H1 (cell line): ENCODE measurements at regions not wholly inside any gene's neighbourhood (a gene's known extent, or its start where the extent isn't known, plus 50 kb on each side); places are given as distances from the start of the nearest gene placed in this dataset.

Experiments used
- CTCF ChIA-PET: fragments of 300-600 bp; sonication (Branson Sonifier 250); formaldehyde crosslinking; loops from one replicate; lab custom pipeline; 2021; ENCODE audit not compliant: partially characterized antibody; lab: Charles Lee
- POLR2A ChIA-PET: fragments of 300-600 bp; sonication (Branson Sonifier 250); formaldehyde crosslinking; loops from one replicate; lab custom pipeline; 2021; ENCODE audit warnings: inconsistent platforms; ENCODE audit not compliant: partially characterized antibody; lab: Charles Lee
- DNase-seq, 2 experiments: peaks; one replicate each; pipeline versions ENCODE4 v3.0.0 to v3.0.0-alpha.2; 2010 to 2022; ENCODE audit warnings: low spot score in 2 of 2, low read depth in 1 of 2, mixed read lengths in 1 of 2
- FAIRE-seq: peaks from 2 replicates; lab custom pipeline; 2011; peaks lifted over from hg19 to GRCh38; lab: Jason Lieb, UNC
- H2AFZ ChIP-seq: 2 replicates; pipeline ENCODE4 v1.8.1; 2012; ENCODE audit warnings: low read length, inconsistent platforms
- H2AK5ac ChIP-seq: 2 replicates; pipeline ENCODE4 v1.6.1; 2013; ENCODE audit warnings: low read depth, low read length
- H2BK120ac ChIP-seq: replicated peaks from 2 replicates; pipeline ENCODE3; 2013; ENCODE audit warnings: low read depth, low read length, inconsistent platforms
- H2BK12ac ChIP-seq: 2 replicates; pipeline ENCODE4 v1.6.1; 2013; ENCODE audit warnings: low read depth, low read length
- H2BK15ac ChIP-seq: 2 replicates; pipeline ENCODE4 v1.6.1; 2013; ENCODE audit warnings: low read length
- H2BK20ac ChIP-seq: 2 replicates; pipeline ENCODE4 v1.6.1; 2013; ENCODE audit warnings: low read length
- H2BK5ac ChIP-seq: 2 replicates; pipeline ENCODE4 v1.6.1; 2013; ENCODE audit warnings: low read depth, low read length
- H3K14ac ChIP-seq: 2 replicates; pipeline ENCODE4 v1.6.1; 2013; ENCODE audit warnings: inconsistent platforms; ENCODE audit not compliant: insufficient read length
- H3K18ac ChIP-seq: 2 replicates; pipeline ENCODE4 v1.6.1; 2013; ENCODE audit warnings: low read length; ENCODE audit errors: extremely low read depth
- H3K23ac ChIP-seq: 2 replicates; pipeline ENCODE4 v1.6.1; 2013; ENCODE audit warnings: inconsistent platforms; ENCODE audit not compliant: insufficient read length
- H3K23me2 ChIP-seq: 2 replicates; pipeline ENCODE4 v1.6.1; 2013; ENCODE audit warnings: low read depth, low read length
- H3K27ac ChIP-seq: 2 replicates; pipeline ENCODE4 v1.6.1; 2011; ENCODE audit warnings: low read depth, low read length, inconsistent platforms
- H3K27me3 ChIP-seq, 4 experiments: replicated peaks in 1 of 4; 1 replicate in 1 of 4; 2 replicates in 3 of 4; pipeline versions ENCODE4 v1.6.1 to v1.8.1; 2011 to 2013; ENCODE audit warnings: low read length in 3 of 4, mild to moderate bottlenecking in 3 of 4, inconsistent platforms in 2 of 4, mixed read lengths in 2 of 4, moderate library complexity in 1 of 4; ENCODE audit not compliant: control insufficient read depth in 3 of 4, insufficient read depth in 3 of 4; ENCODE audit errors: extremely low read depth in 1 of 4
- H3K36me3 ChIP-seq, 4 experiments: 2 replicates each; pipeline versions ENCODE4 v1.6.1 to v1.8.1; 2011 to 2013; ENCODE audit warnings: mild to moderate bottlenecking in 4 of 4, low read length in 3 of 4, moderate library complexity in 2 of 4, control low read depth in 1 of 4, inconsistent platforms in 1 of 4; ENCODE audit not compliant: insufficient read depth in 4 of 4, control insufficient read depth in 2 of 4
- H3K4ac ChIP-seq: replicated peaks from 2 replicates; pipeline ENCODE3; 2013; ENCODE audit warnings: low read length, low read depth, mixed read lengths, inconsistent platforms; ENCODE audit not compliant: insufficient read length
- H3K4me1 ChIP-seq, 4 experiments: replicated peaks in 1 of 4; 1 replicate in 1 of 4; 2 replicates in 3 of 4; pipeline versions ENCODE4 v1.6.1 to v1.8.1; 2011 to 2013; ENCODE audit warnings: low read length in 3 of 4, inconsistent platforms in 2 of 4, mixed read lengths in 1 of 4; ENCODE audit not compliant: insufficient read depth in 4 of 4, control insufficient read depth in 3 of 4
- H3K4me2 ChIP-seq, 2 experiments: 2 replicates each; pipeline versions ENCODE4 v1.6.1 to v1.8.1; 2011 to 2013; ENCODE audit warnings: low read depth in 2 of 2, low read length in 2 of 2, control low read depth in 1 of 2, inconsistent platforms in 1 of 2, mild to moderate bottlenecking in 1 of 2; ENCODE audit not compliant: insufficient read depth in 1 of 2
- H3K4me3 ChIP-seq, 4 experiments: fragments of 200-600, 300-600 bp in 1 of 4; sonication (generic), shearing (Covaris generic), sonication (Bioruptor Twin) in 1 of 4; 2 replicates each; pipeline versions ENCODE4 v1.5.1 to v1.8.1; 2011 to 2016; ENCODE audit warnings: low read length in 4 of 4, low read depth in 3 of 4, control low read depth in 2 of 4, inconsistent platforms in 2 of 4, mild to moderate bottlenecking in 2 of 4, mixed read lengths in 1 of 4, moderate library complexity in 1 of 4; ENCODE audit not compliant: insufficient read depth in 2 of 4; ENCODE audit errors: extremely low read depth in 1 of 4
- H3K56ac ChIP-seq: replicated peaks from 2 replicates; pipeline ENCODE3; 2013; ENCODE audit warnings: low read depth, mild to moderate bottlenecking, mixed read lengths, low read length, inconsistent platforms; ENCODE audit not compliant: insufficient read length
- H3K79me1 ChIP-seq: 2 replicates; pipeline ENCODE4 v1.6.1; 2013; ENCODE audit warnings: low read depth, low read length, control low read depth
- H3K79me2 ChIP-seq, 2 experiments: 2 replicates each; pipeline versions ENCODE4 v1.6.1 to v1.8.1; 2012 to 2013; ENCODE audit warnings: low read length in 2 of 2, mild to moderate bottlenecking in 2 of 2, inconsistent platforms in 1 of 2; ENCODE audit not compliant: insufficient read depth in 2 of 2, control insufficient read depth in 1 of 2
- H3K9ac ChIP-seq, 4 experiments: replicated peaks in 1 of 4; 1 replicate in 1 of 4; 2 replicates in 3 of 4; pipeline versions ENCODE4 v1.6.1 to v1.8.1; 2011 to 2013; ENCODE audit warnings: low read depth in 3 of 4, low read length in 3 of 4, control low read depth in 2 of 4, mild to moderate bottlenecking in 2 of 4, moderate library complexity in 2 of 4, inconsistent platforms in 1 of 4; ENCODE audit errors: extremely low read depth in 1 of 4
- H3K9me3 ChIP-seq, 2 experiments: 2 replicates each; pipeline versions ENCODE4 v1.6.1 to v1.8.1; 2012 to 2013; ENCODE audit warnings: mild to moderate bottlenecking in 2 of 2, moderate library complexity in 2 of 2, control low read depth in 1 of 2, inconsistent platforms in 1 of 2, low read depth in 1 of 2, low read length in 1 of 2, mixed read lengths in 1 of 2; ENCODE audit not compliant: insufficient read depth in 2 of 2
- H4K20me1 ChIP-seq, 2 experiments: replicated peaks in 1 of 2; 2 replicates each; pipeline versions ENCODE3 to v1.8.1; 2011 to 2013; ENCODE audit warnings: inconsistent platforms in 2 of 2, low read length in 2 of 2, mild to moderate bottlenecking in 1 of 2; ENCODE audit not compliant: insufficient read depth in 2 of 2, control insufficient read depth in 1 of 2
- H4K5ac ChIP-seq: 2 replicates; pipeline ENCODE4 v1.6.1; 2013; ENCODE audit warnings: low read length, low read depth, mixed read lengths, inconsistent platforms; ENCODE audit not compliant: insufficient read length
- H4K8ac ChIP-seq: 2 replicates; pipeline ENCODE4 v1.8.0; 2013; ENCODE audit warnings: mild to moderate bottlenecking, moderate library complexity, low read length, inconsistent platforms; ENCODE audit not compliant: insufficient read depth; ENCODE audit errors: extremely low read depth
- H4K91ac ChIP-seq: replicated peaks from 2 replicates; pipeline ENCODE3; 2013; ENCODE audit warnings: low read length, mixed read lengths, inconsistent platforms; ENCODE audit not compliant: insufficient read length
- ASH2L ChIP-seq: fragments of 200-600, 300-600 bp; sonication (generic); IDR thresholded peaks from one replicate; pipeline ENCODE4 v1.7.1; 2017; ENCODE audit warnings: low read length
- KDM1A ChIP-seq: fragments of 200-600, 300-600 bp; sonication (generic); IDR thresholded peaks from 2 replicates; pipeline ENCODE4 v1.7.1; 2016; ENCODE audit warnings: mild to moderate bottlenecking, low read length, borderline replicate concordance
- PHF8 ChIP-seq: fragments of 200-600 bp; sonication (generic); conservative IDR thresholded peaks from 2 replicates; pipeline ENCODE4 v1.7.1; 2012; ENCODE audit warnings: low read depth, mild to moderate bottlenecking, inconsistent platforms, low read length, moderate library complexity
- RAD21 ChIP-seq, 2 experiments: IDR thresholded peaks in 1 of 2; conservative IDR thresholded peaks in 1 of 2; 2 replicates each; pipeline ENCODE4 v1.6.1; 2011; ENCODE audit warnings: low read depth in 2 of 2, low read length in 2 of 2, improper control_type of control experiment in 1 of 2, inconsistent platforms in 1 of 2, mild to moderate bottlenecking in 1 of 2, moderate library complexity in 1 of 2
- TAF1 ChIP-seq: IDR thresholded peaks from 2 replicates; pipeline ENCODE4 v1.6.1; 2011; ENCODE audit warnings: mild to moderate bottlenecking, low read depth, low read length
- WGBS, 2 experiments: shearing (Covaris generic) in 1 of 2; methylation state at CpG; one replicate each; pipeline versions ENCODE4 v1.1.6 to v1.1.7; 2013 to 2015; ENCODE audit warnings: low lambda C conversion rate in 2 of 2, mixed read lengths in 2 of 2, inconsistent platforms in 1 of 2, low coverage in 1 of 2, missing lambda C conversion rate in 1 of 2; ENCODE audit not compliant: insufficient replicate concordance in 2 of 2, insufficient coverage in 1 of 2, insufficient read length in 1 of 2; ENCODE audit errors: extremely low coverage in 1 of 2, missing lambda C conversion rate in 1 of 2; 5-methylcytosine and 5-hydroxymethylcytosine counted together

DNA sequence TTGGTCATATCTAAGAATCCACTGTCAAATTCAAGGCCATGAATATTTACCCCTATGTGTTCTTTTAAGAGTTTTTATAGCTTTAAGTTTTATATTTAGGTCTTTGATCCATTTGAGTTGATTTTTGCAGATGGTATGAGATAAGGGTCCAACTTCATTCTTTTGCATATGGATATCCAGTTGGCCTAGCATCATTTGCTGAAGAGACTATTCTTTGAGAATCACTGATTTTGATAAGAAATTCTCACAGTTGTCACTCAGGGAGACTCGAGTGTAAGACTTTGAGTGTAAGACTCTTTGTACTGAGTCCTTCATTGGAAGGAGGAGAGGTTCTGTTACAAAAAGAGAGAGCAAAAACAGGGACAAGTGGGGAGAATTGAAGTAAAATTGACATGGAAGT, 74.8 kb downstream of the CBLL2 start:
- no peak overlapping the region for H4K8ac ChIP-seq
- H2BK12ac ChIP-seq = no peak overlapping the region
- no peaks in the 10 kb centered on the region for H4K20me1 ChIP-seq
- H3K79me1 ChIP-seq = no peaks in the 10 kb centered on the region
- WGBS, 2 experiments = 78% methylated on average over 1 of the region's 1 CpG; no CpG with 5 or more reads in 1 of the 2 experiments
- no peak overlapping the region for H3K18ac ChIP-seq
- no peak overlapping the region for H3K23ac ChIP-seq
- no peaks in the 10 kb centered on the region for H3K9me3 ChIP-seq
- no peak overlapping the region for H3K9ac ChIP-seq
- ChIA-PET POLR2A (no interaction called here), CTCF (no interaction called here)
- no peaks in the 10 kb centered on the region for H3K36me3 ChIP-seq
- no peak overlapping the region for H3K4me3 ChIP-seq
- no peak overlapping the region for H2AFZ ChIP-seq
- no peak overlapping the region for H4K5ac ChIP-seq
- DNase-seq = no peak
- H3K27ac ChIP-seq = no peak overlapping the region
- no peaks in the 10 kb centered on the region for H3K79me2 ChIP-seq
- no peaks in the 10 kb centered on the region for H3K23me2 ChIP-seq
- no peak overlapping the region for H2BK20ac ChIP-seq
- no peak overlapping the region for H2AK5ac ChIP-seq
- H2BK5ac ChIP-seq = no peak overlapping the region
- no peak overlapping the region for H4K91ac ChIP-seq
- H2BK15ac ChIP-seq = no peak overlapping the region
- H2BK120ac ChIP-seq = no peak overlapping the region
- no peak overlapping the region for H3K4me2 ChIP-seq
- H3K56ac ChIP-seq = no peak overlapping the region
- FAIRE-seq = no peak
- H3K14ac ChIP-seq = no peak overlapping the region
- no peak overlapping the region for H3K4ac ChIP-seq
- H3K4me1 ChIP-seq = no peaks in the 10 kb centered on the region
- H3K27me3 ChIP-seq = no peaks in the 10 kb centered on the region
- TF ChIP-seq PHF8 (no peak), TAF1 (no peak), KDM1A (no peak), RAD21 (IDR thresholded peaks at IDR 0.05 in 1 of 2, conservative IDR thresholded peaks at IDR 0.05 in 1 of 2; ENCODE audit: low read depth in 2 of 2, low read length in 2 of 2) (no peak), ASH2L (no peak)
